ENCODE measurements at regions not wholly inside any gene's neighbourhood (a gene's known extent, or its start where the extent isn't known, plus 50 kb on each side); places are given as distances from the start of the nearest gene placed in this dataset.
"Not testable (repeated sequence)": the region's sequence is repeated elsewhere in the genome, so short reads cannot be mapped to it uniquely, and the experiment has no call there.

- TF ChIP-seq CTCF (IDR thresholded peaks at IDR 0.05); POLR2AphosphoS5 (IDR thresholded peaks at IDR 0.05; ENCODE audit: low read depth, low read length); TCF7L2 (IDR thresholded peaks at IDR 0.05; ENCODE audit: low read depth, low read length): not testable (repeated sequence)
Observed at GRCh38 chr1:104061637-104062036, 311.9 kb downstream of the AMY1C start.

Measured in Panc1 (cell line).